ENCODE measurements at regions not wholly inside any gene's neighbourhood (a gene's known extent, or its start where the extent isn't known, plus 50 kb on each side); places are given as distances from the start of the nearest gene placed in this dataset.

GRCh38 chr14:37899365-37899764 lies 303.9 kb downstream of the TTC6 start:
- TF ChIP-seq, protein P1, sequence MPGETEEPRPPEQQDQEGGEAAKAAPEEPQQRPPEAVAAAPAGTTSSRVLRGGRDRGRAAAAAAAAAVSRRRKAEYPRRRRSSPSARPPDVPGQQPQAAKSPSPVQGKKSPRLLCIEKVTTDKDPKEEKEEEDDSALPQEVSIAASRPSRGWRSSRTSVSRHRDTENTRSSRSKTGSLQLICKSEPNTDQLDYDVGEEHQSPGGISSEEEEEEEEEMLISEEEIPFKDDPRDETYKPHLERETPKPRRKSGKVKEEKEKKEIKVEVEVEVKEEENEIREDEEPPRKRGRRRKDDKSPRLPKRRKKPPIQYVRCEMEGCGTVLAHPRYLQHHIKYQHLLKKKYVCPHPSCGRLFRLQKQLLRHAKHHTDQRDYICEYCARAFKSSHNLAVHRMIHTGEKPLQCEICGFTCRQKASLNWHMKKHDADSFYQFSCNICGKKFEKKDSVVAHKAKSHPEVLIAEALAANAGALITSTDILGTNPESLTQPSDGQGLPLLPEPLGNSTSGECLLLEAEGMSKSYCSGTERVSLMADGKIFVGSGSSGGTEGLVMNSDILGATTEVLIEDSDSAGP (CRISPR knock-in tag; IDR thresholded peaks at IDR 0.05; ENCODE audit: borderline replicate concordance), result no peak
- TF ChIP-seq, protein P2, sequence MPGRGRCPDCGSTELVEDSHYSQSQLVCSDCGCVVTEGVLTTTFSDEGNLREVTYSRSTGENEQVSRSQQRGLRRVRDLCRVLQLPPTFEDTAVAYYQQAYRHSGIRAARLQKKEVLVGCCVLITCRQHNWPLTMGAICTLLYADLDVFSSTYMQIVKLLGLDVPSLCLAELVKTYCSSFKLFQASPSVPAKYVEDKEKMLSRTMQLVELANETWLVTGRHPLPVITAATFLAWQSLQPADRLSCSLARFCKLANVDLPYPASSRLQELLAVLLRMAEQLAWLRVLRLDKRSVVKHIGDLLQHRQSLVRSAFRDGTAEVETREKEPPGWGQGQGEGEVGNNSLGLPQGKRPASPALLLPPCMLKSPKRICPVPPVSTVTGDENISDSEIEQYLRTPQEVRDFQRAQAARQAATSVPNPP (CRISPR knock-in tag; IDR thresholded peaks at IDR 0.05), result no peak
- TF ChIP-seq MYC (CRISPR knock-in tag; IDR thresholded peaks at IDR 0.05; ENCODE audit: borderline replicate concordance) (no peak), TCF7L2 (IDR thresholded peaks at IDR 0.05; ENCODE audit: low read depth, low read length) (no peak), ZNF251 (CRISPR knock-in tag; IDR thresholded peaks at IDR 0.05) (no peak), YY1 (IDR thresholded peaks at IDR 0.05; ENCODE audit: insufficient read depth, insufficient replicate concordance, low read depth, low read length) (no peak), RAD21 (CRISPR knock-in tag; IDR thresholded peaks at IDR 0.05) (no peak), ZNF75D (CRISPR knock-in tag; IDR thresholded peaks at IDR 0.05; ENCODE audit: borderline replicate concordance) (no peak), ATF2 (CRISPR knock-in tag; IDR thresholded peaks at IDR 0.05) (no peak), KMT2A (CRISPR knock-in tag; IDR thresholded peaks at IDR 0.05) (no peak), KLF9 (CRISPR knock-in tag; IDR thresholded peaks at IDR 0.05; ENCODE audit: low read depth) (no peak), PBX3 (CRISPR knock-in tag; IDR thresholded peaks at IDR 0.05; ENCODE audit: borderline replicate concordance) (no peak)
- TF ChIP-seq, protein P3, sequence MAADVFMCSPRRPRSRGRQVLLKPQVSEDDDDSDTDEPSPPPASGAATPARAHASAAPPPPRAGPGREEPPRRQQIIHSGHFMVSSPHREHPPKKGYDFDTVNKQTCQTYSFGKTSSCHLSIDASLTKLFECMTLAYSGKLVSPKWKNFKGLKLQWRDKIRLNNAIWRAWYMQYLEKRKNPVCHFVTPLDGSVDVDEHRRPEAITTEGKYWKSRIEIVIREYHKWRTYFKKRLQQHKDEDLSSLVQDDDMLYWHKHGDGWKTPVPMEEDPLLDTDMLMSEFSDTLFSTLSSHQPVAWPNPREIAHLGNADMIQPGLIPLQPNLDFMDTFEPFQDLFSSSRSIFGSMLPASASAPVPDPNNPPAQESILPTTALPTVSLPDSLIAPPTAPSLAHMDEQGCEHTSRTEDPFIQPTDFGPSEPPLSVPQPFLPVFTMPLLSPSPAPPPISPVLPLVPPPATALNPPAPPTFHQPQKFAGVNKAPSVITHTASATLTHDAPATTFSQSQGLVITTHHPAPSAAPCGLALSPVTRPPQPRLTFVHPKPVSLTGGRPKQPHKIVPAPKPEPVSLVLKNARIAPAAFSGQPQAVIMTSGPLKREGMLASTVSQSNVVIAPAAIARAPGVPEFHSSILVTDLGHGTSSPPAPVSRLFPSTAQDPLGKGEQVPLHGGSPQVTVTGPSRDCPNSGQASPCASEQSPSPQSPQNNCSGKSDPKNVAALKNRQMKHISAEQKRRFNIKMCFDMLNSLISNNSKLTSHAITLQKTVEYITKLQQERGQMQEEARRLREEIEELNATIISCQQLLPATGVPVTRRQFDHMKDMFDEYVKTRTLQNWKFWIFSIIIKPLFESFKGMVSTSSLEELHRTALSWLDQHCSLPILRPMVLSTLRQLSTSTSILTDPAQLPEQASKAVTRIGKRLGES (CRISPR knock-in tag; IDR thresholded peaks at IDR 0.05; ENCODE audit: borderline replicate concordance), result no peak
